ENCODE measurements at regions not wholly inside any gene's neighbourhood (a gene's known extent, or its start where the extent isn't known, plus 50 kb on each side); places are given as distances from the start of the nearest gene placed in this dataset.

DNA sequence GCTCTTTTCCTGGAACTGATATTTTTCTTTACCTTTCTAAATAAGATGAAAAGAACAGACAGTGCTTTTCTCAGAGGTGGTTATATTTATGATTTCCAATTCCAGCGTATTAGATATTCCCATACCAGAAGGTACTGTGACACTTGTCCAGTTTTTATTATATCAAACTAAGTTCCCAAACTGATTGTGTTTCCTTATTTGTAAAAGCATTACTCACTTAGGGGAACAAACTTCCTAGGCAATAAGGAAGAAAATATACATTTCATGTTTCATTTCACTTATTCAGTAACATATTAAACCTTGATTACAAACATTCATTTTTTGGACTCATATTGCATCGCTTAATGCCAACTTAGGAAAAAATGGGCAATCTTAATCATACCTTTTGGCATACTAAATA, 1480.0 kb upstream of the NUDT12 start:
- TF ChIP-seq, protein P1, sequence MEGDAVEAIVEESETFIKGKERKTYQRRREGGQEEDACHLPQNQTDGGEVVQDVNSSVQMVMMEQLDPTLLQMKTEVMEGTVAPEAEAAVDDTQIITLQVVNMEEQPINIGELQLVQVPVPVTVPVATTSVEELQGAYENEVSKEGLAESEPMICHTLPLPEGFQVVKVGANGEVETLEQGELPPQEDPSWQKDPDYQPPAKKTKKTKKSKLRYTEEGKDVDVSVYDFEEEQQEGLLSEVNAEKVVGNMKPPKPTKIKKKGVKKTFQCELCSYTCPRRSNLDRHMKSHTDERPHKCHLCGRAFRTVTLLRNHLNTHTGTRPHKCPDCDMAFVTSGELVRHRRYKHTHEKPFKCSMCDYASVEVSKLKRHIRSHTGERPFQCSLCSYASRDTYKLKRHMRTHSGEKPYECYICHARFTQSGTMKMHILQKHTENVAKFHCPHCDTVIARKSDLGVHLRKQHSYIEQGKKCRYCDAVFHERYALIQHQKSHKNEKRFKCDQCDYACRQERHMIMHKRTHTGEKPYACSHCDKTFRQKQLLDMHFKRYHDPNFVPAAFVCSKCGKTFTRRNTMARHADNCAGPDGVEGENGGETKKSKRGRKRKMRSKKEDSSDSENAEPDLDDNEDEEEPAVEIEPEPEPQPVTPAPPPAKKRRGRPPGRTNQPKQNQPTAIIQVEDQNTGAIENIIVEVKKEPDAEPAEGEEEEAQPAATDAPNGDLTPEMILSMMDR (IDR thresholded peaks at IDR 0.05 in 4 of 5, conservative IDR thresholded peaks at IDR 0.05 in 1 of 5): no peak
- TF ChIP-seq POLR2A (IDR thresholded peaks at IDR 0.05): no peak
